Chondrocyte (in vitro differentiated cells): ENCODE measurements at regions not wholly inside any gene's neighbourhood (a gene's known extent, or its start where the extent isn't known, plus 50 kb on each side); places are given as distances from the start of the nearest gene placed in this dataset.

Source experiments
- DNase-seq: peaks from one replicate; pipeline ENCODE4 v3.0.0; 2021; ENCODE audit warnings: mixed read lengths, low spot score
- H3K27ac Mint-ChIP-seq: one replicate; pipeline ENCODE4 v1.8.0; 2021; ENCODE audit warnings: mild to moderate bottlenecking, moderate library complexity, mixed read lengths; ENCODE audit not compliant: unreplicated experiment
- H3K27me3 Mint-ChIP-seq: 2 replicates; pipeline ENCODE4 v1.8.0; 2021; ENCODE audit warnings: low read depth, mixed read lengths
- H3K36me3 Mint-ChIP-seq: 2 replicates; pipeline ENCODE4 v1.8.0; 2021; ENCODE audit warnings: low read depth, mixed read lengths
- H3K4me1 Mint-ChIP-seq: 2 replicates; pipeline ENCODE4 v1.8.0; 2021; ENCODE audit warnings: low read depth, mild to moderate bottlenecking, mixed read lengths
- H3K4me3 Mint-ChIP-seq: one replicate; pipeline ENCODE4 v1.8.0; 2021; ENCODE audit warnings: mild to moderate bottlenecking, moderate library complexity, mixed read lengths; ENCODE audit not compliant: unreplicated experiment
- H3K9me3 Mint-ChIP-seq: 2 replicates; pipeline ENCODE4 v1.8.0; 2021; ENCODE audit warnings: low read depth, mixed read lengths
- TF ChIP-seq, protein P1 (sequence below): fragments of 200-600 bp; sonication (generic); IDR thresholded peaks from 2 replicates; pipeline ENCODE4 v1.5.0; 2021; ENCODE audit warnings: antibody characterized with exemption, mild to moderate bottlenecking, moderate library complexity

DNA sequence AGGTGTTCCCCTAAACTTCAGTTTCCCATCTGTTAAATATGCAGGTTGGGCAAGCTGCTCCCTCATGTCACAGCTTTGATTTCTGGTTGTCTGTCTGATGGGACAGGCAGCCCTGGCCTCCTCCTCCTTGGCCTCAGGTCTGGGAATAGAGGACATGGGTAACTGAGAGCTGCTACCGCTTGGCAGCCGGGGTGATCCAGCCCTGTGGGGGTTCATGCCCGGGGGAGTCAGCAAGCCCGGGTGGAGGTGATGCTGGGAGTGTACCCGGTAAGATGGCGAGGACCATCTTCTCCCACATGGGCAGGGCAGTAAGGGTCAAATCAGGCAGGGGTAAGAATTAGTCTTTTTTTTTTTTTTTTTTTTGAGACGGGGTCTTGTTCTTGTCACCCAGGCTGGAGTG is 845.0 kb downstream of the TBC1D22A start:
- Mint-ChIP-seq H3K4me3 (no peak overlapping the region), H3K9me3 (peaks cover 11% of the 10 kb centered on the region), H3K27ac (no peak overlapping the region), H3K4me1 (no peaks in the 10 kb centered on the region), H3K36me3 (peaks cover 1% of the 10 kb centered on the region), H3K27me3 (no peaks in the 10 kb centered on the region)
- DNase-seq: peak; percentile 68
- TF ChIP-seq, protein P1, sequence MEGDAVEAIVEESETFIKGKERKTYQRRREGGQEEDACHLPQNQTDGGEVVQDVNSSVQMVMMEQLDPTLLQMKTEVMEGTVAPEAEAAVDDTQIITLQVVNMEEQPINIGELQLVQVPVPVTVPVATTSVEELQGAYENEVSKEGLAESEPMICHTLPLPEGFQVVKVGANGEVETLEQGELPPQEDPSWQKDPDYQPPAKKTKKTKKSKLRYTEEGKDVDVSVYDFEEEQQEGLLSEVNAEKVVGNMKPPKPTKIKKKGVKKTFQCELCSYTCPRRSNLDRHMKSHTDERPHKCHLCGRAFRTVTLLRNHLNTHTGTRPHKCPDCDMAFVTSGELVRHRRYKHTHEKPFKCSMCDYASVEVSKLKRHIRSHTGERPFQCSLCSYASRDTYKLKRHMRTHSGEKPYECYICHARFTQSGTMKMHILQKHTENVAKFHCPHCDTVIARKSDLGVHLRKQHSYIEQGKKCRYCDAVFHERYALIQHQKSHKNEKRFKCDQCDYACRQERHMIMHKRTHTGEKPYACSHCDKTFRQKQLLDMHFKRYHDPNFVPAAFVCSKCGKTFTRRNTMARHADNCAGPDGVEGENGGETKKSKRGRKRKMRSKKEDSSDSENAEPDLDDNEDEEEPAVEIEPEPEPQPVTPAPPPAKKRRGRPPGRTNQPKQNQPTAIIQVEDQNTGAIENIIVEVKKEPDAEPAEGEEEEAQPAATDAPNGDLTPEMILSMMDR: no peak

DNA sequence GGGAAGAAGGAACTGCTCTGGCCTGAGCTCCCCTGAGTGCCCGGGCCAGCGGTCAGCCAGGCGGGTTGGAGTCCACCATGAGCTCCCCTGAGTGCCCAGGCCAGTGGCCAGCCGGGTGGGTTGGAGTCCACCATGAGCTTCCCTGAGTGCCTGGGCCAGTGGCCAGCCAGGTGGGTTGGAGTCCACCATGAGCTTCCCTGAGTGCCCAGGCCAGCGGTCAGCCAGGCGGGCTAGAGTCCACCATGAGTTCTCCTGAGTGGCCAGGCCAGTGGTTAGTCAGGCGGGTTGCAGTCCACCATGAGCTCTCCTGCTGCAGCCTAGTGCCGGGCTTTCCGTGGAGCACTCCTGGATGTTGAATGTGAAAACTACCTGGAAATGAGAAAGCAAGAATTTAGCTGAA is 844.0 kb downstream of the TBC1D22A start:
- Mint-ChIP-seq H3K27ac (no peak overlapping the region), H3K27me3 (no peaks in the 10 kb centered on the region), H3K36me3 (peaks cover 1% of the 10 kb centered on the region), H3K4me1 (no peaks in the 10 kb centered on the region), H3K4me3 (no peak overlapping the region), H3K9me3 (peaks cover 15% of the 10 kb centered on the region)
- TF ChIP-seq, protein P1: no peak
- peak; percentile 52 for DNase-seq

DNA sequence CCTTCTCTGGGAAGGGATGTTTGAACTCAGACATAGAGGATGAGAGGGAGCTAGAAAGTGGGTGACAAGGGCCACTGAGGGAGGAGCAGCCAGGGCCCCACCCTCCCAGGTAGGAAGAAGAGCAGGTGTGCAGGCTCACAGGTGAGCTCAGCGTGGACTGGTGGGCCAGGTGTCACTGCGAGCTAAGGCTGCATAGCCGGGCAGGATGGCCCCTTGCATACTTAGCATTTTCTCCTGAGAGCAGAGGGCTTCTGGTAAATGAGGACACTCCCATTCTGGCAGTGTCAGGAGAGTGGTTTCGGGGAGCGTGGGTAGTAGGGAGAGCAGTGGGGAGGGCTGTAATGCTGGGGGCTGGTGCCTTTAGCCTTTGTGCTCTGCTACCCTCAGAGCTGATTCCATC is 843.4 kb downstream of the TBC1D22A start:
- H3K27ac Mint-ChIP-seq: no peak overlapping the region
- H3K4me1 Mint-ChIP-seq: no peaks in the 10 kb centered on the region
- TF ChIP-seq, protein P1: no peak
- H3K9me3 Mint-ChIP-seq: peaks cover 15% of the 10 kb centered on the region
- no peak overlapping the region for H3K4me3 Mint-ChIP-seq
- DNase-seq: peak; percentile 58
- no peaks in the 10 kb centered on the region for H3K27me3 Mint-ChIP-seq
- H3K36me3 Mint-ChIP-seq: peaks cover 1% of the 10 kb centered on the region

DNA sequence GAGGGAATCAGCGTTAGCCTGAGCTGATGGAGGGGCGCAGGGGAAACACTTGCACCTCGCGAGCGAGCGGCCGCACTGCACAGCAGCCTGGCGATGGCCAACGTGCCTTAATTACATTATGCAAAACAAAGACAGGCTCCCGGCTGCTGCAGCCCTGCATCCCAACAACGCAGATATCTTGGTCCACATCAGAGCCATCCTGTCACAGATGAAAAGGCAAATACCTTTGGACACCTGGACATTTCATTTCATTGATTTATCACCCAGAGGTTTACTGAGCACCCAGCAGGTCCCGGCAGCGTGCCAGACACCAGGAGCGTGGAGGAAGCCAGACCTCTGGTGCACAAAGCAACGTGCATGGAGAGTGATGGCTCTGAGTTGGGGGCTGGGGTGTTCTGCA is 843.0 kb downstream of the TBC1D22A start:
- peaks cover 15% of the 10 kb centered on the region for H3K9me3 Mint-ChIP-seq

DNA sequence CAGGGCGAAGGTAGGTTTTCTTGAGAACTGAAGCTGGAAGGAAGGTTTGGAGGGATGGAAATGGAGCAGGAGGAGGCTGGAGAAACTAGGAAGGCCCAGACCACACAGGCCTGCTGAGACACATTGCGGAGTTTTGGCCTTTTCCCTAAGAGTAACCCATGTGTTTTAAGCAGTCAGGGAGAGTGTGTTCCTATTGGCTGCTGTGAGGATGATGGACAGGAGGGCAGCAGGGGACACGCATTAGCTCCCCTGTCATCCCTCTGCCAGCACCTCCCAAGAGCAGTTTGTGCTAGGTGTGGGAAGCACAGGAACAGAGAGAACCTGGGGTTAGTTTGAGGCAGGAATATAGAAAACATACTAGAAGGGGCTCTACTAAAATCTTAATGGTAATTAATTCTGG is 842.1 kb downstream of the TBC1D22A start:
- peak; percentile 11 for DNase-seq
- Mint-ChIP-seq H3K9me3 (peaks cover 15% of the 10 kb centered on the region), H3K27ac (no peak overlapping the region), H3K4me1 (no peaks in the 10 kb centered on the region), H3K4me3 (no peak overlapping the region), H3K27me3 (no peaks in the 10 kb centered on the region), H3K36me3 (peaks cover 1% of the 10 kb centered on the region)
- TF ChIP-seq, protein P1: no peak

More for the DNA sequence above, 843.0 kb downstream of the TBC1D22A start:
- TF ChIP-seq, protein P1: no peak
- Mint-ChIP-seq H3K4me1 (no peaks in the 10 kb centered on the region), H3K4me3 (no peak overlapping the region), H3K27me3 (no peaks in the 10 kb centered on the region), H3K27ac (no peak overlapping the region), H3K36me3 (peaks cover 1% of the 10 kb centered on the region)
- DNase-seq: peak; percentile 65
